GM18520 (cell line): ENCODE measurements at regions not wholly inside any gene's neighbourhood (a gene's known extent, or its start where the extent isn't known, plus 50 kb on each side); places are given as distances from the start of the nearest gene placed in this dataset.
"Not testable (repeated sequence)": the region's sequence is repeated elsewhere in the genome, so short reads cannot be mapped to it uniquely, and the experiment has no call there.

ENCODE experiments used
- ATAC-seq: cut with Tn5 transposase; IDR thresholded peaks from one replicate; pipeline ENCODE4 v1.9.1; 2021; ENCODE audit not compliant: unreplicated experiment

DNA sequence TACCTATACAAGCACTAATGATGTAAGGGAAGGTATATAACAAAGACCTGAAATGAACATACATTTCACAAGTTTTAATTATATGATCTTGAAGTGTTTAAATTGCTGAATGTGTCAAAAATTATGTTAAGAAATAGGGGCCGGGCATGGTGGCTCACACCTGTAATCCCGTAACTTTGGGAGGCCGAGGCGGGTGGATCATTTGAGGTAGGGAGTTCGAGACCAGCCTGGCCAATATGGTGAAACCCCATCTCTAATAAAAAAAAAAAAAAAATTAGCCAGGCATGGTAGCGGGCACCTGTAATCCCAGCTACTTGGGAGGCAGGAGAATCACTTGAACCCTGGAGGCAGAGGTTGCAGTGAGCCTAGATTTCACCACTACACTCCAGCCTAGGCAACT lies 537.4 kb upstream of the STEAP1 start:
- ATAC-seq = not testable (repeated sequence)

DNA sequence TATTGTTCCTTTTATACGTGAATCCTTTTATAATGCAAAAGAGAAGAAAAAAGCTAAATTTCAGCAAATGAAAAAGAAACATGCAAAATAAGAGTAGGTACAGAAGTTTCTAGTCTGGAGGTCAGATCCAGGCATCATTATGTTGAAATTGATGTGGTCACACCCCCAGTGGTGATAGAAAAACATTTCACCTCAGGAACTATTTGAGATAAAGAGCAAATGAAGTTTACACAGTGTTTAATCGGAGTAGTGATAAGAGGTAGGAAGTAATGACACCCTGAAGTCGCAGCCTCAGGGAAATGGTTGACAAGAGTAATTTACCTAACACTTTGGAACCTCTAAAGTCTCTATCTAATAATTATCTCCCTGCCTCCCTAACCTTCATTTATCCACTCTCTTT lies 536.0 kb upstream of the STEAP1 start:
- no peak for ATAC-seq

DNA sequence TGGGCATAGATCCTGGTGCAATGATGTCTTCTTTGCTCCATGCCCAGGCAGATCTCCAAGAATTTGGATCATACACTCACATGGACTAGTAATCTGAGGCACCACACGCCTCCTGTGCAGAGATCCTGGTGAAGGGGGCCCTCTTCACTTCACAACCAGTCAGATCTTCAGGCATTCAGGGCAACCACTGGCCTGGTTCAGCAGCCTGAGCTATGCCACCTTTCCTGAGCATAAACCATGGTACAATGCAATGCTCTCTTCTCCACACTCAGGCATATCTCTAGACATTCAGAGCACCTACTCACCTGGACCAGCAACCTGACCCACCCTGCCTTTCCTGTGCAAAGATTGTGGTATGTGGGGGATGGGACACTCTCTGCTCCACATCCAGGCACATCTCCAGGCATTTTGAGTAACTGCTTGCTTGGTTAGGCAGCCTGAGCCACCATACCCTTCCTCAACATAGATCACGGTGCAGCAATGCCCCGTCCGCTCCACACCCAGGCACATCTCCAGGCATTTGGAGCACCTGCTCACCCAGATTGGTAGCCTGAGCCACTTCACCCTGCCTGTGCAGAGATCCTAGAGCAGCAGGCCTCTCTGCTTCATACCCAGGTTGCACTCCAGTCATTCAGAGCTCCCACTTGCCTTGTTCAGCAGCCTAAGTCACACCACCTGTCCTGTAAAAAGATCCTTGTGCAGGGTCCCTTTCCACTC lies 532.2 kb upstream of the STEAP1 start:
- no peak for ATAC-seq

DNA sequence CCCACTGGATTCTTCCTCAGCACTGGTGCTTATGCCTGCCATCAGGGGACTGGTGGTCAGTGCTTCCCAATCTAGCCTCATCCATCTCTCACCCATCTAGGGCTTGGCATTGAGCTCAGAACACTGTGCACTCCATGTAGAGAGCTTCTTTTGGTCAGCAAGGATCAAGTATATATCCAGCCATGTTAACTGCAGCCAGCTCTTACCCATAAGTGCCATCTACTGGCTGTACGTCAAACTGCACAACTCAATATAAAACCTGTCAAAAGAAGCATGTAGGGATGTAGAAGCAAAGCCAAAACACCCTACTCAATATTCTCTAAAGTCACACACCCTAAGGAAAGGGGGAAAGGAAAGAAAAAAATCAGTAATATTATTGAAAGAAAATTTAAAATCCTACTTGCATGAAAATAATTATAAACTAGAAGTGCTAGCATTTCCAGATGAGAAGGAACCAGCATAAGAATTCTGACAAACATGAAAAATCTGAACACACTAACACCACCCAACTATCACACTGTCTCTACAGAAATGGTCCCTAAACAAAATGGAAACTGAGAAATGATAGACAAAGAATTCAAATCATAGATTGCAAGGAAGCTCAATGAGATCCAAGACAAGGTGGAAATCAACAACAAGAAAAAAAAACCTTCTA lies 531.1 kb upstream of the STEAP1 start:
- ATAC-seq = peak; percentile 91

DNA sequence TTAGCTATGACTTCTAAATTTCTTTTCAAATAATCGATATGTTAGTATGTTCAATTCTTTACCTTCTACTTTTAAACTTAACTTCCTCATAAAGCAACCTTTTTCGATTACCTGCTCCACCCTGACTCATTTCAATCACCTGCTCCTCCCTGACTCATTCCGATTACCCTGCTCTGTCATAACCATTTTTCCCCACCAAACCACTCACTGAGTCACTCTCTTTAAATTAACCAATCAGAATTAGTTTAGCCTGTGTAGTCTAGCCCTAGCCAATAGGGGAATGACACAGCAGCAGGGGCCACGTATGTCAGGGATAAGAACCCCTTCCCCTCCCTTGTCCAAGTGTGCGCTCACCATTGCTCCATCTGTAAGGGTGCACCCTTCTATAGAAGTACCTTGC lies 530.1 kb upstream of the STEAP1 start:
- not testable (repeated sequence) for ATAC-seq

DNA sequence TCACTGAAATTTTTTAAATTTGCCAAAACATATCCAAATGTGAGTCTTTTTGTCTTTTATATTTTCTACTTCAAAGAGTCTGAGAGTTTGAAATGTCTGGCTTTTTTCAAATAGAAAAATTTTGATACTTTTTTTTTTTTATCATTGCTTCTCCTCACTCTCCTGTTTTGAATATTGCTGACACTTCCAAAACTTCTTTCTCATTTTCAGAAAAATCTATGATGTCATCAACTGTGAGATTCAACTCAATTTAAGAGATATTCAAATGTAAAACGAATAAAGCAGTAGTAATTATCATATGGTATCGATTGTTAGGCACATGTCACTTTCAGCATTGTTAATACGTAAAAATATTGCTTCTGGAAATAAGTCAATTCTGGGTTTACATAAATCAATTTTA lies 505.8 kb upstream of the STEAP1 start:
- ATAC-seq = no peak

DNA sequence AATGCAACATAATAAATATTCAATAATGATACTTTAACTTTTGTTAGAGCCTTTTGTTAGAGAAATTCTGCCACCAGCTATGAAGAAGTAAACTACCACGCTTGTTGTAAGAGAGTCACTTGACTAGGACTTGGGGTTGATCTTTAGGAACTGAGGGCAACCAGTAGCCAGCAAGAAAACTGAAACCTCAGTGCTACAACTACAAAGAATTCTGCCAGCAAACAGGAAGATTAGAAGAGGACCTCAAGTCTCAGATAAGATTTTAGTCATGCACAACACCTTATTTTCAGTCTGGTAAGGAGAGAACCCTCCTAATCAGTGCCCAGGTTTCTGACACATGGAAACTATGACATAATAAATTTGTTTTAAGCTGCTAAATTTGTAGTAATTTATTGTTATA lies 498.3 kb upstream of the STEAP1 start:
- no peak for ATAC-seq

DNA sequence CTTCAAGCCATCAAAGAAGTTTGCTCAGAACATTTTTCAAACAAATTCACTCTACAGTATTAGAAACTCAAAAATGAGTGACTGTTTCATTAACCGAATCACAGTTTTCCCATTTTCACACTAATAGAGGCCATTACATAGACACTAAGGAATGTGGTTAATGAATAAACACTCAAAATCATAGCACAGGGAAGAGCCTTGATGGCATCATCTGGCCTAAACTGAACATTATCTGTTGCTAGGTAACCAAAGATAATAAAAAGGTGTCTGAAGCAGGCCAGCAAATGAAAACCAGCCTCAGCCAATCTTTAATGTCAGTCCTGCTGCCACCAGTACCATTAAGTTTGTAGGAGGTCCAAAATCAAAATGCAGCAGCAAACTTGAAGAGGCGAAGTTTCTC lies 492.4 kb upstream of the STEAP1 start:
- no peak for ATAC-seq

DNA sequence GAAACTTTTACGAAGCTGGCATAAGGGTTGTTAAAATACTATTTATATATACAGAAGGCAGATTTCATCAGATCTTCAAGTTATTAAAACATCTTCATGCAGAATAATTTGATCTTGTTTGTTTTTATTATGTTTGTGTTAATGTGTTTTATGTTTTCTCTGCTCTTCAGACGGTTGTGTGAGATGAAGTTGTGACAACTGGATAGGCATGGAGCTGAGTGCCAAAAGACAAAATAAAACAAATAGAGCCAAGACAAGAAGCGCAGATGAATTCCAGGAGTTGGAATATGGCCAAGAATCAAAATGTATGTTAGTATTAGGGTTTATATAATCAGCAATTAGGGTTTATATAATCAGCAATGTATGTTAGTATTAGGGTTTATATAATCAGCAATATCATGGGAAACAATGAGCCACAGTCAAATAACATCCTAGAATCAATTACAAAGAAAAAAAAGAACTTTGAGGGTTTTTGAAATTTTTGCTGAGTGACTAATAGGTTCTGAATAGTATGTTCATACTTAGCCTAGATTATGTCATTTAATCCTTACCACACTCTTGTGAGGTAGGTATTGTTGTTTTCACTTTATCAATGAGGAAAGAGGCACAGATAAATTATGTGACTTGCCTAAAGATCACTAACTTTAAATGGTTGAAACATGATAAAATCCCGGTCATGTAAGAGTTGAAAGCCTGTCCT lies 488.0 kb upstream of the STEAP1 start:
- ATAC-seq = no peak

DNA sequence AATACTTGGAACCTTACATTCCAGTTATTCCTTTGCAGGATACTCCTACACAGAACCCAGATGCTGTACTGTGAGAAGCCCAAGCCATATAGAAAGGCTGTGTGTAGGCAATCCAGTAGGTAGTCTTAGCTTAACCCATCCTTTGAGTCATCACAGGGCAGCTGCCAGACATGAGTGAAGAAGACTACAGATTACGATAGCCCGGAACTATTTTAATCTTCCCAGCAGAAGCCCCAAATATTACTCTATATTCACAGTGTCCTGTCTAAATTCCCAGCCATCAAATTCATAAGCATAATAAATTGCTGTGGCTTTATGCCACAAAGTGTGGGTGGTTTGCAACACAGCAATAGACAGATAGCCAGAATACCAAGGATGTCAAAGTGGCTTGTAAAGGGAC lies 474.1 kb upstream of the STEAP1 start:
- no peak for ATAC-seq

DNA sequence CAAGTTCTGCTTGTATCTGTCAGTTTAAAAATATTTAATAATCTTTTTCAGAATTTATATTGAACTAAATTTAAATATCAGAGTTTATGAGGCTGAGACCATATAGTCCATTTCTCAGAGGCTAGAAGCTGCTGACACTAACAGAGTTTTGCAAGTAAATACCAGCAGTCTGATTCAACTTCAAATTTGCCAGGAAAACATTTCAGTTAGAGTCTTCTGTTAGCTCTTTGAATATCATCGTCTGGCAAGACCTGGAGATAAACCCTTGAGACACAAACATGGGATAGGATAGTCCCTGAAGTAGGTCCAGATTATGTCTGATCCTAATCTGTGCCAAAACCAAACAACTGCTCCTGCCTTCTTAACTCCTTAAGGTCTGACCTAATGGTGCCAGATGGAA lies 472.8 kb upstream of the STEAP1 start:
- no peak for ATAC-seq

DNA sequence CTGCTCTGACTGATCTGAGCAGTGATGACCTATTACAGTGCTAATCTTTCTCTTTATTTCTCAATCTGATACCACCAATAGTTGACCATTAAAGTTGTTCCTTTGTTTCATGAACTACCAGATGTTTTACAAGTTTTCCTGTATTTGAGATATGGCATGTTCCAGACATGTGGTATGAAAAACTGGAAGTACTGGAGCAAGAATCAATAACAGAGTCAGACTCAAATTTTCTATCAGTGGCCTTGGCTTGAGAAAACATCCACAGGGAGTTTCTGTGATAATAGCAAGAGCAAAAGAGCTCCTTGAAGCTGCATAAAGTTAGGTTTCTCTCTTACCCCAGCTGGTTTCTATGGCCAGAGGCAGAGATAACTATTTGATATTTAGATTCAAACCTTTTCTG lies 469.0 kb upstream of the STEAP1 start:
- no peak for ATAC-seq

DNA sequence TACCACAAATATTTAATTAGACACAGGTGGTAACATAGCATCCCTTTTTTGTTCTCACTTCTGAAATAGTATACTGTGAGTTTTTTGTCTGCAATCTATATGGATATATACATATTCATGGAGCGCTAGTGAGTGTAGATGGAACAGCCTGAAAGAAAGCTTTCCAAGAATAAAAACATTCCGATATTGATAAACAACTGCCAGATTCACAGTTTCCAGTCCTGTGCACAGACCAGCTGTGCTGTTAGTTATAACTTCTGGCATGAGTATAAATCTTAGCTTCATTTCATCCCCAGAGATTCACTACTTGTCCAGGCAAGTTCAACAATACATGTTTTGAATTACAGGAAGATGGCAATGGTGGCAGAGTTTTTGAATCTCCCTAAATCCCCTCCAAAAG lies 467.1 kb upstream of the STEAP1 start:
- ATAC-seq = no peak

DNA sequence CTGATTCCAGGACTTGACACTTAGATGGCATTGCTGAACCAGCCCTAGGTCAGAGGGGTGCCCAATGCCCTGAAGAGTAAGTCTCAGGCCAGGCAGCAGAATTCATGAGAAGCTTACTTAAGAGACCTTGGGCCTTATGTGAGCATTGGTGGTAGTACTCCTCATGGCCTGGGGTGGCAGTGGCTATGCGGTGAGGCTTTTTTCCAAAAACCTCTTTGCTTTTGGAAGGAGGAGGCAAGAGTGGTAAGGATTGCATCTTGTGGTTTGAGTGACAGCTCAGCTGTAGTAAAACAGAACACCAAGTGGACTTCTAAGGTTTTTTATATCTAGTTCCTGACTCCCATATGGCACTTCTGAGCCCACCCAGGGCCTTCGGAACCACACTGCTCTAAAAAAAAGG lies 459.0 kb upstream of the STEAP1 start:
- ATAC-seq = no peak

DNA sequence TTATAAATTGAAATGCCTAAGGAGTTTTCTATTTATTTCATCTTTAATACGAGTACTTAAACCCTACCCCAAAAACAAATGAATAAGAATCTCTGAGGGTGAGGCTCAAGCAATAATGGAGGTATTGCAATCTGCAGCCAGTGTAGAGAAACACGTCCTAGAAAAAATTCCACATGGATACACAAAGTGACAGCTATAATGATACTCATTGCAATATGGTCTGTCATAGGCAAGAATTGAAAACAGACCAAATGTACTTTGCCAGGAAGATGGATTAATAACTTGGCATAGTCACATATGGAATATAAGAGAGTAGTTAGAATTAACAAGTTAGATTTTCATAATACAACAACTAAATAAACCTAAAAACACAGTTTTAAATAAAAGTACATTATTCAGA lies 440.1 kb upstream of the STEAP1 start:
- ATAC-seq = no peak

DNA sequence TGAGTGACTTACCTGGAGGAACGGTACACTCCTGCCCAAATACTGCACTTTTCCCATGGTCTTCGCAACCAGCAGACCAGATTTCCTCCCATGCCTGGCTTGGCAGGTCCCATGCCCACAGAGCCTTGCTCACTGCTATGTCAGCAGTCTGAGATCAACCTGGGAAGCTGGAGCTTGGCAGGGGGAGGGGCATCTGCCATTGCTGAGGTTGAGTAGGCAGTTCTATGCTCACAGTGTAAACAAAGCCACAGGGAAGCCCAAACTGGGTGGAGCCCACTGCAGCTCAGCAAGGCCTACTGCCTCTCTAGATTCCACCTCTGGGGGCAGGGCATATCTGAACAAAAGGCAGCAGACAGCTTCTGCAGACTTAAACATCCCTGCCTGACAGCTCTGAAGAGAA lies 435.3 kb upstream of the STEAP1 start:
- ATAC-seq = not testable (repeated sequence)

DNA sequence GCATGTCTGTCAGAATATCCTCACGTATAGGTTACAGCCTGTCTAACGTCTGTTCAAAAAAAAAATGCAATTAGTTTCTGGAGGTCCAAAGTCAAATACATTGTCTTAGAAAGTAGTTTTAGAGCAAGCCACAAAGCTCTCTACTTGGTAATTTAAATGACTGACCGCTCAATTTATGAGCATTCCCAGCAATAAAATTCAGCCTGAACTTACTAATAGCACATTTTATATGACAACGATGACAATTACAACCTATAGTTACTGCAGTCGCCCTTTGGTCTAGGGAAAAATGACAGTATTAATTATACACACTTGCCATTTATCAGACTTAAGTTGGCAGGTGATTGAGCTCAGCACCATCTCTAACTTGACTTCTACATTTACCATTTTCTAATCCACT lies 425.8 kb upstream of the STEAP1 start:
- ATAC-seq = no peak

DNA sequence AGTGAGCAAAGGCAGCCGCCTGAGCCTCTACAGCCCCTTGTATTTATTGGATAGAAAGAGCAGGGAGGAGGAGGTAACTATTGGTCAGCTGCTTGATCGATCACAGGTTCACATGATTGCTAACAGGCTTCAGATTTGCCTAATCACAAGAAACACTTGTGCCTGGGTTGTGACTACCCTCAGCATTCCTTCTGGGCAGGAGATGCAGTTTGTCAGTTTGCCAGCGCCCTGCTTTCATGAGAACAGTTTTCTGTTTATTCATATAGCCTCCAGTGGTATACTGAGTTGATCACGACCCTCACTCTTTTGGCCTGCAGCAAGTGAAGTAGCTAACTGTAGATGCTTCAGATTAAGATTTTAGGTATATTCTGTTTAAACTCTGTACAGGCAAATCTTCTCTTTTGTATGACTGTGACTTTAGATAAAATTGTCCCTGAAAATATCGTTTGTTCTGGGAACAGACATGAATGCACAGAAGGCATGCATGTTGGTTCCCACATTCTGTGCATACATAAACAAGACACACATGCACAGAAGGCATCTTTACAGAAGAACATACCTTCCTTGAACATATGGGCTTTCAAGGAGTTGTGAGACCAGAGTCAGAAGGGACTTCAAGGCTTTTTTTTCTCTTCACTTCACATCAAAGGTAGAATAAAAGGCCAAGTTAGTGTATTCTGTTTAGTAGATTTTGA lies 422.4 kb upstream of the STEAP1 start:
- no peak for ATAC-seq

DNA sequence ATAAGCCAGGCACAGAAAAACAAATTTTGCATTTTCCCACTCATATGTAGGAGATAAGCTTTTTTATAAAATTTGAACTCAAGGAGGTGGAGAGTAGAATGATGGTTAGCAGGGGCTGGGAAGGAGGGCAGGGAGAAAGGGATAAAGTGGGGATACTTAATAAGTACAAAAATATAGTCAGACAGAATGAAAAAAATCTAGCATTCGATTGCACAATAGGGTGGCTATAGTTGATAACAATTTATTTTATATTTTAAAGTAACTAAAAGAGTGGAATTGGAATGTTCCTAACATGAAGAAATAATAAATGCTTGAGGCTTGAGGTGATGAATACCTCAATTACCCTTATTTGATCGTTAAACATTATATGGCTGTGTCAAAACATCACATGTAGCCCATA lies 415.7 kb upstream of the STEAP1 start:
- ATAC-seq = no peak

DNA sequence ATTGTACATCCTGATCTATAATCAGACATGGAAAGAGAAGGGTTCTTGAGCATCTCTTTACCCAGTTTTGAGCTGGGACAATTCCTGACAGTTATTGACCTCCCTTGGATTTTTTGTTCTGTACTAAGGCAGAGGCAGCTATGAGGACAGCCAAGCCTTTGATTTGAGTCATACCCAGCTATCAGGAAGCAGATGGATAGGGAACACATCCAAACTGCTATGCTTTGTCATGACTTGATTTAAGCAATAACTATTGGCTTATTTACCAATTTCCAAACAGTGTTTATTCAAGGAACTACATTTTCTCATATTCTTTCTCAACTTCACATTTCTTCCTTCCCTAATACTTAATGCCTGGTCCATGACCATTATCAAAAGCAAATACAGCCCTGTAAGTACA lies 396.4 kb upstream of the STEAP1 start:
- ATAC-seq = no peak

DNA sequence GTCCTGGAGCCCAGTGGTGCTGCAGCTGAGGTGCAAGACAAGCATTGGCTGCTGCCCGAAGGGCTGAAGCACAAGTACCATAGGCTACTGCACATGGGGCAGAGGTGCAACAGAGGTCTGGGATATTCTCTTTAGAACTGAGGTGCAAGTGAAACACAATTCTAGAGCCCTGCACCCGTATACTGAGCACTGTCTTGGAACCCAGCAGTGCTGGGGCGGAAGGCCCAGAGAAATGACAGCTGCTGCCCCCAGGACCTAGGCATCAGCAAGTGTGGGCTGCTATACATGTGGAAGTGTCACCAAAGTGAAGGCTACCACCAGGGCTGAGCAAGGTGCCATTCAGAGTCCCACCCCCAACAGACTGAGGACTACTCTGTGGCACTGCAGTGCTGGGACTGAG lies 393.6 kb upstream of the STEAP1 start:
- no peak for ATAC-seq

DNA sequence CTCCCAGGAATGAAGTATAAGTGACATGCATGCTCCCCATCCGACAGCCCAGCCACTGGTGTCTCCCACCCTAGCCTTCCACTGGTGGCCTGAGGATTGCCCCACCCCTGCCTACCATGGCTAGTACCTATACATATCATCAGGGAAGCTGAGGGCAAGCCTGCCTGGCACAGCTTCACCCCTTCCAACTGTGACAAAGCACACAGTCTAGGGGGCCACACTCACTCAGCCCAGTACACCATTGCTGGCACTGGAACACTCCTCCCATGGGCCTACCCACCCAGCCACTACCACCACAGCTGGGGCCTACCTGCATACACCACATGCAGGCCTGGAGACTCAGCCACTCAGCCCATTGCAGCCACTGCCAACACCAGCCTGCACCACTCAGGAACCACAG lies 393.1 kb upstream of the STEAP1 start:
- ATAC-seq = no peak
